Left ventricle myocardium inferior (tissue), 1 donor: ENCODE measurements at regions not wholly inside any gene's neighbourhood (a gene's known extent, or its start where the extent isn't known, plus 50 kb on each side); places are given as distances from the start of the nearest gene placed in this dataset.

Experiments
- DNase-seq: peaks from one replicate; pipeline ENCODE4 v3.0.0-alpha.2; 2020
- H3K27ac ChIP-seq: fragments of 200-600 bp; replicated peaks from 2 replicates; pipeline ENCODE4 v1.8.0; 2021
- H3K27me3 ChIP-seq: fragments of 200-600 bp; 2 replicates; pipeline ENCODE4 v1.8.0; 2021; ENCODE audit warnings: low read depth
- H3K36me3 ChIP-seq: fragments of 200-600 bp; 2 replicates; pipeline ENCODE4 v1.8.0; 2021
- H3K4me1 ChIP-seq: fragments of 200-600 bp; 2 replicates; pipeline ENCODE4 v1.8.0; 2021
- H3K4me3 ChIP-seq: fragments of 200-600 bp; 2 replicates; pipeline ENCODE4 v1.8.0; 2021; ENCODE audit warnings: mild to moderate bottlenecking, moderate library complexity
- H3K9me3 ChIP-seq: fragments of 200-600 bp; replicated peaks from 2 replicates; pipeline ENCODE4 v1.8.0; 2021
- CTCF ChIP-seq: fragments of 200-600 bp; IDR thresholded peaks from 2 replicates; pipeline ENCODE4 v1.8.0; 2021; ENCODE audit warnings: antibody characterized with exemption, mild to moderate bottlenecking, borderline replicate concordance
- intact Hi-C: fragments of 100-400 bp; cut with micrococcal nuclease; formaldehyde crosslinking; loops from one replicate; pipeline ENCODE4 v1.11.0; 2022
- donor health status: DM: no; HTN: yes; CAD: no; lungs with severe emphysema.

GRCh38 chr9:129509533-129509928 lies 111.4 kb downstream of the C9orf50 start:
- intact Hi-C loops, result no loop called here

GRCh38 chr9:129507805-129508204 lies 113.1 kb downstream of the C9orf50 start:
- Histone ChIP-seq H3K9me3 (no peaks in the 10 kb centered on the region), H3K27me3 (no peaks in the 10 kb centered on the region), H3K4me3 (no peak overlapping the region), H3K36me3 (peaks cover 8% of the 10 kb centered on the region), H3K27ac (no peak overlapping the region), H3K4me1 (peaks cover 3% of the 10 kb centered on the region)
- TF ChIP-seq CTCF, result no peak
- DNase-seq, result no peak
- intact Hi-C loops, result no loop called here

More at GRCh38 chr9:129509533-129509928, 111.4 kb downstream of the C9orf50 start:
- no peak for TF ChIP-seq CTCF
- DNase-seq, result no peak
- Histone ChIP-seq H3K27ac (no peak overlapping the region), H3K9me3 (peaks cover 16% of the 10 kb centered on the region), H3K4me3 (no peak overlapping the region), H3K27me3 (no peaks in the 10 kb centered on the region), H3K4me1 (peaks cover 3% of the 10 kb centered on the region), H3K36me3 (no peaks in the 10 kb centered on the region)

- Histone ChIP-seq H3K4me1 (peaks cover 3% of the 10 kb centered on the region), H3K27me3 (no peaks in the 10 kb centered on the region), H3K4me3 (no peak overlapping the region), H3K36me3 (peaks cover 8% of the 10 kb centered on the region), H3K9me3 (no peaks in the 10 kb centered on the region), H3K27ac (no peak overlapping the region)
- no peak for DNase-seq
- TF ChIP-seq CTCF, result no peak
- intact Hi-C loops, result no loop called here
Observed at GRCh38 chr9:129506892-129507291, 114.0 kb downstream of the C9orf50 start.

- Histone ChIP-seq H3K4me1 (peaks cover 3% of the 10 kb centered on the region), H3K27ac (no peak overlapping the region), H3K9me3 (no peaks in the 10 kb centered on the region), H3K36me3 (peaks cover 8% of the 10 kb centered on the region), H3K4me3 (no peak overlapping the region), H3K27me3 (no peaks in the 10 kb centered on the region)
- intact Hi-C loops, result no loop called here
- TF ChIP-seq CTCF, result no peak
- DNase-seq, result no peak
Observed at GRCh38 chr9:129506041-129506440, 114.9 kb downstream of the C9orf50 start.

- no peaks in the 10 kb centered on the region for H3K27me3 ChIP-seq
- H3K27ac ChIP-seq, result no peak overlapping the region
- peaks cover 8% of the 10 kb centered on the region for H3K36me3 ChIP-seq
- no peak for TF ChIP-seq CTCF
- no peak for DNase-seq
- peaks cover 10% of the 10 kb centered on the region for H3K4me1 ChIP-seq
- no peak overlapping the region for H3K4me3 ChIP-seq
- intact Hi-C loops, result no loop called here
- no peaks in the 10 kb centered on the region for H3K9me3 ChIP-seq
Observed at GRCh38 chr9:129505270-129505902, 115.5 kb downstream of the C9orf50 start.

GRCh38 chr9:129504404-129504803 lies 116.5 kb downstream of the C9orf50 start:
- DNase-seq, result no peak
- Histone ChIP-seq H3K4me3 (no peak overlapping the region), H3K36me3 (peaks cover 8% of the 10 kb centered on the region), H3K9me3 (no peaks in the 10 kb centered on the region), H3K4me1 (peaks cover 19% of the 10 kb centered on the region), H3K27ac (no peak overlapping the region), H3K27me3 (no peaks in the 10 kb centered on the region)
- intact Hi-C loops, result no loop called here
- TF ChIP-seq CTCF, result no peak
